SU-DHL-6 (cell line): ENCODE measurements at regions not wholly inside any gene's neighbourhood (a gene's known extent, or its start where the extent isn't known, plus 50 kb on each side); places are given as distances from the start of the nearest gene placed in this dataset.

Source experiments
- H2AFZ ChIP-seq: fragments of 200-600 bp; sonication (generic); 2 replicates; pipeline ENCODE4 v1.6.1; 2014; ENCODE audit warnings: low read depth, mild to moderate bottlenecking, moderate library complexity, mixed read lengths, antibody characterized with exemption, low read length; ENCODE audit not compliant: severe bottlenecking
- H3F3A ChIP-seq: fragments of 200-600 bp; shearing (Covaris generic); 2 replicates; pipeline ENCODE4 v1.6.0; 2016; ENCODE audit warnings: antibody characterized with exemption, mild to moderate bottlenecking; ENCODE audit not compliant: insufficient read depth
- H3K27ac ChIP-seq: fragments of 200-600 bp; sonication (generic); 2 replicates; pipeline ENCODE4 v1.5.1; 2016; ENCODE audit warnings: low read depth, mild to moderate bottlenecking, low read length, moderate library complexity, mixed read lengths
- H3K27me3 ChIP-seq: fragments of 200-600 bp; sonication (generic), shearing (Covaris generic); 2 replicates; pipeline ENCODE4 v1.6.0; 2014; ENCODE audit warnings: mild to moderate bottlenecking, low read length
- H3K36me3 ChIP-seq: fragments of 200-600 bp; sonication (generic); 2 replicates; pipeline ENCODE4 v1.6.1; 2014; ENCODE audit warnings: mild to moderate bottlenecking, low read length, mixed read lengths
- H3K4me2 ChIP-seq: fragments of 300-600, 200-600 bp; shearing (Covaris generic), sonication (generic); 2 replicates; pipeline ENCODE4 v1.6.0; 2014; ENCODE audit warnings: low read length, low read depth, mild to moderate bottlenecking; ENCODE audit not compliant: poor library complexity, severe bottlenecking
- H3K4me3 ChIP-seq: fragments of 200-600 bp; sonication (generic); 2 replicates; pipeline ENCODE4 v1.5.1; 2014; ENCODE audit warnings: antibody characterized with exemption, low read length, mild to moderate bottlenecking, mixed read lengths; ENCODE audit not compliant: insufficient read depth, poor library complexity, severe bottlenecking
- H3K79me2 ChIP-seq: fragments of 200-600 bp; sonication (generic); 2 replicates; pipeline ENCODE4 v1.6.1; 2014; ENCODE audit warnings: mild to moderate bottlenecking, low read length, moderate library complexity; ENCODE audit not compliant: insufficient read depth
- H3K9ac ChIP-seq: fragments of 200-600 bp; sonication (generic); 2 replicates; pipeline ENCODE4 v1.7.0; 2014; ENCODE audit warnings: mild to moderate bottlenecking, low read length
- H3K9me2 ChIP-seq: fragments of 200-600 bp; sonication (generic); replicated peaks from 2 replicates; pipeline ENCODE4 v1.6.1; 2014; ENCODE audit warnings: low read length; ENCODE audit not compliant: insufficient read depth
- H3K9me3 ChIP-seq: fragments of 200-600 bp; sonication (generic); 2 replicates; pipeline ENCODE4 v1.6.1; 2014; ENCODE audit warnings: low read length, mixed read lengths; ENCODE audit not compliant: insufficient read depth
- H4K20me1 ChIP-seq: fragments of 200-600 bp; sonication (generic); 2 replicates; pipeline ENCODE4 v1.6.1; 2014; ENCODE audit warnings: low read depth, mild to moderate bottlenecking, antibody characterized with exemption, low read length, moderate library complexity, mixed read lengths
- EZH2phosphoT487 ChIP-seq: fragments of 200-600 bp; sonication (generic), shearing (Covaris generic); conservative IDR thresholded peaks from 2 replicates; pipeline ENCODE4 v1.6.1; 2018; ENCODE audit warnings: mild to moderate bottlenecking, antibody characterized with exemption, low read length, moderate library complexity, mixed read lengths
- TF ChIP-seq, protein P1 (sequence below): fragments of 200-600 bp; sonication (generic); IDR thresholded peaks from one replicate; pipeline ENCODE4 v1.5.1; 2017; ENCODE audit warnings: antibody characterized with exemption, mild to moderate bottlenecking, low read length, moderate library complexity; ENCODE audit not compliant: insufficient read depth, poor library complexity, severe bottlenecking

DNA sequence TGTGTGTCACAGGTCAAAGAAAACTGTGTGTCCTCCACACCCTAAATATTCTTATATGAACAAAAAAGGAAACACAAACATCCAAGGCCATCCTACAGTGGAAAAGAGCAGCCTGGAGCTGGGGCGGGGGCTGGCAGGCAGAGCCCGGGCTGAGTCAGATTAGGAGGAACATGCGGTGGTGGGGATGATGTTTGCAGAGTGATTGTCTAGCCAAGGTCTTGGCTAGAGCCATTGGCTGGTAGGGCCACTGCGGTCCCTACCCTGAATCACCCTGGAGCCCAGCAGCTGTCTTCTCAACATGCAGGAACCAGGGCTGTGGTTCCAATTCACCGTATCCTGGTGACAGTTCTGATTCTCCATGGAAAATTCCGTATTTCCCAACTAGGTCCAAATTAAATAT, 439.5 kb downstream of the FGF9 start:
- no peak for TF ChIP-seq EZH2phosphoT487
- TF ChIP-seq, protein P1, sequence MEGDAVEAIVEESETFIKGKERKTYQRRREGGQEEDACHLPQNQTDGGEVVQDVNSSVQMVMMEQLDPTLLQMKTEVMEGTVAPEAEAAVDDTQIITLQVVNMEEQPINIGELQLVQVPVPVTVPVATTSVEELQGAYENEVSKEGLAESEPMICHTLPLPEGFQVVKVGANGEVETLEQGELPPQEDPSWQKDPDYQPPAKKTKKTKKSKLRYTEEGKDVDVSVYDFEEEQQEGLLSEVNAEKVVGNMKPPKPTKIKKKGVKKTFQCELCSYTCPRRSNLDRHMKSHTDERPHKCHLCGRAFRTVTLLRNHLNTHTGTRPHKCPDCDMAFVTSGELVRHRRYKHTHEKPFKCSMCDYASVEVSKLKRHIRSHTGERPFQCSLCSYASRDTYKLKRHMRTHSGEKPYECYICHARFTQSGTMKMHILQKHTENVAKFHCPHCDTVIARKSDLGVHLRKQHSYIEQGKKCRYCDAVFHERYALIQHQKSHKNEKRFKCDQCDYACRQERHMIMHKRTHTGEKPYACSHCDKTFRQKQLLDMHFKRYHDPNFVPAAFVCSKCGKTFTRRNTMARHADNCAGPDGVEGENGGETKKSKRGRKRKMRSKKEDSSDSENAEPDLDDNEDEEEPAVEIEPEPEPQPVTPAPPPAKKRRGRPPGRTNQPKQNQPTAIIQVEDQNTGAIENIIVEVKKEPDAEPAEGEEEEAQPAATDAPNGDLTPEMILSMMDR, result no peak
- no peaks in the 10 kb centered on the region for H3K36me3 ChIP-seq
- no peaks in the 10 kb centered on the region for H4K20me1 ChIP-seq
- no peak overlapping the region for H3K4me3 ChIP-seq
- H3K27ac ChIP-seq, result no peak overlapping the region
- no peaks in the 10 kb centered on the region for H3K9me2 ChIP-seq
- H3K9me3 ChIP-seq, result no peaks in the 10 kb centered on the region
- no peak overlapping the region for H2AFZ ChIP-seq
- no peaks in the 10 kb centered on the region for H3K27me3 ChIP-seq
- H3K9ac ChIP-seq, result no peak overlapping the region
- H3F3A ChIP-seq, result no peaks in the 10 kb centered on the region
- no peak overlapping the region for H3K4me2 ChIP-seq
- H3K79me2 ChIP-seq, result no peaks in the 10 kb centered on the region

DNA sequence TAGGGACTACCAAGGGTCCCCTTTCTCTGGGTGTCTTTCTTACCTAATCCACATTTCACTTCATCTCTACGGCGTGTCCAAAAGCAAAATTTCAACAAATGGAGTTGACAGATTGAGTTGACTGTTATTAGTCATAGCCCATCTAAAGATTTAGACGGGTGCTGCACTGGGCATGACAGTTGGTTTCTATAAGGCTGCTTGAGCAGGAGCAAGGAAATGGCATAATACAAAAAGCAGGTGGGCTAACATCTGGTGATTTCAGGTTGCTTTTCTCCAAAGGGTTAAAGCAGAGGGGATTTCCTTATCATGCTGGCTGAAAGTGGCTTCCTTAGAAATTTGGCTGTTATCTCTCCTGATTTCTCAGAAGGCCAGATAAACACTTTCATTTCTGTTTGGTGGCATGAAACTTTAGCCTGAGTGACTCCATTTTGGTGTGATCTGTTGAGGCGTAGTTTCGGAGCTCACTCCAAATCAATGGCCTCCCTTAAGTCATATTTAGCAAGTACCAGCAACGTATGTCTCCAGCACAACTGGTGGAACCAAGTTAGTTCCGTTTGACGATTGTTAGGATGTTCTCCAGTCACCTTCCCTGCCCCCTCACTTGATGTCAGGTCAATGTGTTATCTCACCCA, 440.4 kb downstream of the FGF9 start:
- no peaks in the 10 kb centered on the region for H4K20me1 ChIP-seq
- no peaks in the 10 kb centered on the region for H3K27me3 ChIP-seq
- H3K9me3 ChIP-seq, result no peaks in the 10 kb centered on the region
- H3K27ac ChIP-seq, result no peak overlapping the region
- H3K36me3 ChIP-seq, result no peaks in the 10 kb centered on the region
- H3K4me2 ChIP-seq, result no peak overlapping the region
- H2AFZ ChIP-seq, result no peak overlapping the region
- H3K4me3 ChIP-seq, result no peak overlapping the region
- H3K79me2 ChIP-seq, result no peaks in the 10 kb centered on the region
- H3K9me2 ChIP-seq, result no peaks in the 10 kb centered on the region
- H3F3A ChIP-seq, result no peaks in the 10 kb centered on the region
- no peak for TF ChIP-seq EZH2phosphoT487
- TF ChIP-seq, protein P1, result no peak
- H3K9ac ChIP-seq, result no peak overlapping the region

DNA sequence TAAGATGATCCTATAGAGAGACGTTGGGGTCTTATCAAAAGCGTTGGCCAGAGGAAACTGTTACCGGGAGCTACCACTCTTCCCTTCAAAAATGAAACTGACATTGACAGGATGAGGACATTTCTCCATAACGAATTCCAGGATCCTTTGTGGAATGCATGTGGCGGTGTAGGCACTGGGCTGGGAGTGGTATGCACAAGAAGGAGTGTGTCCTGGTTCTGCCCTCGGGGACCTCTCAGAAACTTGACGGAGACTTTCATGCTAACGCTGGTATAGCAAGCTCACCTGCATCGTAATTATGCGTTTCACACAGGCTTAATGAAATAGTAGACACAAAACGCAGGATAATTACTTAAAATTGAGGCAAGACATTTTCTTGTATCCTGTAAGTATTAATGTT, 441.1 kb downstream of the FGF9 start:
- TF ChIP-seq EZH2phosphoT487, result no peak
- TF ChIP-seq, protein P1, result no peak
- H2AFZ ChIP-seq, result no peak overlapping the region
- no peaks in the 10 kb centered on the region for H4K20me1 ChIP-seq
- no peak overlapping the region for H3K9ac ChIP-seq
- no peak overlapping the region for H3K4me2 ChIP-seq
- no peaks in the 10 kb centered on the region for H3K9me3 ChIP-seq
- H3K9me2 ChIP-seq, result no peaks in the 10 kb centered on the region
- H3K36me3 ChIP-seq, result no peaks in the 10 kb centered on the region
- no peaks in the 10 kb centered on the region for H3K27me3 ChIP-seq
- H3F3A ChIP-seq, result no peaks in the 10 kb centered on the region
- H3K4me3 ChIP-seq, result no peak overlapping the region
- no peak overlapping the region for H3K27ac ChIP-seq
- H3K79me2 ChIP-seq, result no peaks in the 10 kb centered on the region
